Neuronal stem cell (in vitro differentiated cells): ENCODE measurements at regions not wholly inside any gene's neighbourhood (a gene's known extent, or its start where the extent isn't known, plus 50 kb on each side); places are given as distances from the start of the nearest gene placed in this dataset.

ENCODE experiments used
- DNase-seq: peaks from one replicate; pipeline ENCODE4 v3.0.0-alpha.2; 2013; ENCODE audit warnings: low spot score
- H2AFZ ChIP-seq: one replicate; pipeline ENCODE4 v1.6.1; 2013; ENCODE audit warnings: mild to moderate bottlenecking, low read length, inconsistent platforms
- H2AK5ac ChIP-seq: 2 replicates; pipeline ENCODE4 v1.6.1; 2013; ENCODE audit warnings: low read depth, mild to moderate bottlenecking, inconsistent platforms, low read length, moderate library complexity, mixed read lengths
- H2BK120ac ChIP-seq: 2 replicates; pipeline ENCODE4 v1.6.1; 2013; ENCODE audit warnings: low read depth, mild to moderate bottlenecking, inconsistent platforms, low read length, moderate library complexity, mixed read lengths
- H2BK12ac ChIP-seq: one replicate; pipeline ENCODE4 v1.6.1; 2013; ENCODE audit warnings: low read length, inconsistent platforms
- H2BK15ac ChIP-seq: 2 replicates; pipeline ENCODE4 v1.6.1; 2013; ENCODE audit warnings: mild to moderate bottlenecking, low read length, inconsistent platforms, mixed read lengths
- H2BK5ac ChIP-seq: one replicate; pipeline ENCODE4 v1.6.1; 2013; ENCODE audit warnings: inconsistent platforms, mild to moderate bottlenecking, low read length, moderate library complexity
- H3K14ac ChIP-seq: one replicate; pipeline ENCODE4 v1.6.1; 2013; ENCODE audit warnings: low read length, inconsistent platforms
- H3K18ac ChIP-seq: 2 replicates; pipeline ENCODE4 v1.6.1; 2013; ENCODE audit warnings: low read length, inconsistent platforms
- H3K23ac ChIP-seq: 2 replicates; pipeline ENCODE4 v1.6.1; 2013; ENCODE audit warnings: low read depth, mild to moderate bottlenecking, mixed read lengths, low read length, inconsistent platforms; ENCODE audit not compliant: poor library complexity
- H3K27ac ChIP-seq: replicated peaks from 3 replicates; pipeline ENCODE4 v1.5.1; 2013; ENCODE audit warnings: low read length, inconsistent platforms
- H3K27me3 ChIP-seq, 3 experiments: 2 replicates each; pipeline ENCODE4 v1.6.1; 2013; ENCODE audit warnings: low read length in 3 of 3, mild to moderate bottlenecking in 2 of 3, inconsistent platforms in 1 of 3, low read depth in 1 of 3, mixed read lengths in 1 of 3, moderate library complexity in 1 of 3; ENCODE audit not compliant: control insufficient read depth in 3 of 3, insufficient read depth in 3 of 3
- H3K36me3 ChIP-seq, 2 donors: replicated peaks in 1 of 2; 2 replicates each; pipeline ENCODE4 v1.6.1; 2013; ENCODE audit warnings: low read length in 2 of 2; ENCODE audit not compliant: control insufficient read depth in 2 of 2, insufficient read depth in 2 of 2
- H3K4ac ChIP-seq: 2 replicates; pipeline ENCODE4 v1.6.1; 2013; ENCODE audit warnings: inconsistent platforms, mild to moderate bottlenecking, low read length, moderate library complexity
- H3K4me1 ChIP-seq, 2 donors: 1 replicate in 1 of 2; 2 replicates in 1 of 2; pipeline ENCODE4 v1.6.1; 2013; ENCODE audit warnings: low read length in 2 of 2, low read depth in 1 of 2; ENCODE audit not compliant: control insufficient read depth in 2 of 2, insufficient read depth in 1 of 2
- H3K4me2 ChIP-seq: one replicate; pipeline ENCODE4 v1.6.1; 2013; ENCODE audit warnings: mild to moderate bottlenecking, low read length, inconsistent platforms; ENCODE audit not compliant: insufficient read depth, poor library complexity, severe bottlenecking
- H3K4me3 ChIP-seq, 2 donors: 2 replicates each; pipeline ENCODE4 v1.5.1; 2013; ENCODE audit warnings: low read length in 2 of 2, mild to moderate bottlenecking in 2 of 2, inconsistent platforms in 1 of 2, moderate library complexity in 1 of 2
- H3K79me1 ChIP-seq: one replicate; pipeline ENCODE4 v1.6.1; 2013; ENCODE audit warnings: low read depth, mild to moderate bottlenecking, inconsistent platforms, low read length, moderate library complexity
- H3K9ac ChIP-seq: one replicate; pipeline ENCODE4 v1.6.1; 2013; ENCODE audit warnings: mild to moderate bottlenecking, low read depth, low read length, inconsistent platforms; ENCODE audit not compliant: poor library complexity
- H3K9me3 ChIP-seq, 2 donors: replicated peaks in 1 of 2; 2 replicates each; pipeline versions ENCODE3 to v1.6.1; 2013; ENCODE audit warnings: low read length in 2 of 2, mild to moderate bottlenecking in 2 of 2, inconsistent platforms in 1 of 2, low read depth in 1 of 2, mixed read lengths in 1 of 2, moderate library complexity in 1 of 2; ENCODE audit not compliant: control insufficient read depth in 2 of 2, insufficient read depth in 1 of 2
- H4K8ac ChIP-seq: one replicate; pipeline ENCODE4 v1.6.1; 2013; ENCODE audit warnings: low read depth, mild to moderate bottlenecking, inconsistent platforms, low read length, moderate library complexity
- H4K91ac ChIP-seq: one replicate; pipeline ENCODE4 v1.6.1; 2013; ENCODE audit warnings: low read length, low read depth, mild to moderate bottlenecking, inconsistent platforms; ENCODE audit not compliant: poor library complexity
- WGBS, 2 donors: extraction: QIAGEN DNeasy Blood & Tissue Kit; methylation state at CpG; one replicate each; pipeline ENCODE4 v1.1.7; 2013; ENCODE audit warnings: missing lambda C conversion rate in 2 of 2, mixed read lengths in 1 of 2; ENCODE audit not compliant: insufficient read length in 2 of 2, insufficient replicate concordance in 1 of 2; ENCODE audit errors: extremely low coverage in 2 of 2; 5-methylcytosine and 5-hydroxymethylcytosine counted together

- WGBS, 2 donors = no CpG with 5 or more reads among the region's 2 CpGs
Measured at GRCh38 chr6:93801101-93801847, 381.9 kb upstream of the EPHA7 start.

DNA sequence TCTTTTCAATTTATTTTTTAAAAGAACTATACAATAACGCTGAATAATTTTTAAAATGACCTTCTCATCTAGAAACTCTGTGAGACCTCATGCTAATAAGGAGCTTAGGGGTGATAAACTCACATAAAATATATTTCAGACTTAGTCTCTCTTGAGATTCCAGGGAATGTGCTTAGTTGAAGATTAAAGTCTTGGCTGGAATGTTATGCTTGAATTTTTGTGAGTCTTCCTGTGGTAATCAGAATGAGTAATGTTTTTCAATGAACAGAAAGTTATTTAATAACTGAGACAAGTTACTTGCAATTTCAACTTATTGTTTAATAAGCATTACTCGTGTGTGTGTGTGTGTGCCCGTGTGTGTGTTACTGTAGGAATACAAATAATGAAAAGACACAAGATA, 379.9 kb upstream of the EPHA7 start:
- WGBS, 2 donors = no CpG with 5 or more reads among the region's 3 CpGs
- Histone ChIP-seq H4K8ac (no peak overlapping the region), H3K36me3 (no peaks in the 10 kb centered on the region), H2BK120ac (no peak overlapping the region), H4K91ac (no peak overlapping the region), H3K79me1 (no peaks in the 10 kb centered on the region), H3K23ac (no peak overlapping the region), H3K4me1 (no peaks in the 10 kb centered on the region), H3K14ac (no peak overlapping the region), H3K4ac (no peak overlapping the region), H2AFZ (no peak overlapping the region), H3K27ac (no peak overlapping the region), H3K9me3 (no peaks in the 10 kb centered on the region), H3K4me3 (no peak overlapping the region), H2AK5ac (no peak overlapping the region), H3K27me3 (no peaks in the 10 kb centered on the region), H3K4me2 (no peak overlapping the region), H2BK12ac (no peak overlapping the region), H2BK15ac (no peak overlapping the region), H3K18ac (no peak overlapping the region), H3K9ac (no peak overlapping the region), H2BK5ac (no peak overlapping the region)
- no peak for DNase-seq

More at GRCh38 chr6:93801101-93801847, 381.9 kb upstream of the EPHA7 start:
- H2BK5ac ChIP-seq = no peak overlapping the region
- H2AFZ ChIP-seq = no peak overlapping the region
- no peak overlapping the region for H2BK120ac ChIP-seq
- H3K9ac ChIP-seq = no peak overlapping the region
- no peak overlapping the region for H2BK15ac ChIP-seq
- no peak overlapping the region for H3K14ac ChIP-seq
- no peak overlapping the region for H3K27ac ChIP-seq
- no peak overlapping the region for H2AK5ac ChIP-seq
- no peaks in the 10 kb centered on the region for H3K9me3 ChIP-seq
- H3K4me2 ChIP-seq = no peak overlapping the region
- no peaks in the 10 kb centered on the region for H3K27me3 ChIP-seq
- no peak overlapping the region for H3K4me3 ChIP-seq
- H3K79me1 ChIP-seq = no peaks in the 10 kb centered on the region
- H4K8ac ChIP-seq = no peak overlapping the region
- H2BK12ac ChIP-seq = no peak overlapping the region
- H3K18ac ChIP-seq = no peak overlapping the region
- H3K36me3 ChIP-seq = no peaks in the 10 kb centered on the region
- no peaks in the 10 kb centered on the region for H3K4me1 ChIP-seq
- no peak overlapping the region for H4K91ac ChIP-seq
- no peak for DNase-seq
- no peak overlapping the region for H3K23ac ChIP-seq
- no peak overlapping the region for H3K4ac ChIP-seq

GRCh38 chr6:93794166-93794565, 374.8 kb upstream of the EPHA7 start:
- Histone ChIP-seq H3K36me3 (no peaks in the 10 kb centered on the region), H3K4me2 (no peak overlapping the region), H3K18ac (no peak overlapping the region), H2BK12ac (no peak overlapping the region), H2AK5ac (no peak overlapping the region), H3K27ac (no peak overlapping the region), H2BK120ac (no peak overlapping the region), H4K91ac (no peak overlapping the region), H3K4me1 (no peaks in the 10 kb centered on the region), H3K14ac (no peak overlapping the region), H3K9me3 (no peaks in the 10 kb centered on the region), H3K23ac (no peak overlapping the region), H3K4ac (no peak overlapping the region), H4K8ac (no peak overlapping the region), H3K79me1 (no peaks in the 10 kb centered on the region), H2BK5ac (no peak overlapping the region), H3K4me3 (no peak overlapping the region), H3K9ac (no peak overlapping the region), H2BK15ac (no peak overlapping the region), H2AFZ (no peak overlapping the region), H3K27me3 (no peaks in the 10 kb centered on the region)
- no peak for DNase-seq

- H2BK15ac ChIP-seq = no peak overlapping the region
- no peaks in the 10 kb centered on the region for H3K9me3 ChIP-seq
- H2AFZ ChIP-seq = no peak overlapping the region
- no peak overlapping the region for H3K4me3 ChIP-seq
- no peak overlapping the region for H4K91ac ChIP-seq
- H2AK5ac ChIP-seq = no peak overlapping the region
- no peak overlapping the region for H3K27ac ChIP-seq
- no peak overlapping the region for H3K4ac ChIP-seq
- H3K4me2 ChIP-seq = no peak overlapping the region
- no peak overlapping the region for H2BK12ac ChIP-seq
- no peak overlapping the region for H2BK120ac ChIP-seq
- no peaks in the 10 kb centered on the region for H3K27me3 ChIP-seq
- H3K23ac ChIP-seq = no peak overlapping the region
- WGBS, 2 donors = no CpG with 5 or more reads among the region's 4 CpGs
- H3K18ac ChIP-seq = no peak overlapping the region
- no peak for DNase-seq
- no peak overlapping the region for H2BK5ac ChIP-seq
- no peaks in the 10 kb centered on the region for H3K36me3 ChIP-seq
- H3K4me1 ChIP-seq = peaks cover 0 to 2% of the 10 kb centered on the region in 2 donors
- H3K14ac ChIP-seq = no peak overlapping the region
- no peak overlapping the region for H4K8ac ChIP-seq
- H3K79me1 ChIP-seq = no peaks in the 10 kb centered on the region
- no peak overlapping the region for H3K9ac ChIP-seq
Measured at GRCh38 chr6:93792746-93793145, 373.4 kb upstream of the EPHA7 start.
